ENCODE measurements at regions not wholly inside any gene's neighbourhood (a gene's known extent, or its start where the extent isn't known, plus 50 kb on each side); places are given as distances from the start of the nearest gene placed in this dataset.

DNA sequence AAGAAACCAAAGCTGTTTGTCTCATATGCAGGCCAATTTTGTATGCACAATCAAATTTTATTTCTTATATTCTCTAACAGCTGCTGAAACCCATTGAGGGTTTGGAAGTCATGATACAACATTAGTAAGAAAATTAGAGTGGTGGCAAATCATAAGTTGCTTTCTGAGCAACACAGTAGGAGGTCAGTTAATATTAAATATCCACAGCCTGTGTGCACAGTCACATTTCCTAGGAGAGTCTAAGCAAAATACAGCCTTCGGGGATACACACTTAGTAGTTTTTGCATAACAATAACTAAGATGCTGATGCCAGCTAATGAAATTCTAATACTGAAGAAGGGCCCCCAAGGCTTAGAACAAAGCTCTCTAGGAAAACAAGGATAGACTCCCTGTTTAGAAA, 209.6 kb upstream of the E2F7 start:
- Mint-ChIP-seq H3K36me3 (no peaks in the 10 kb centered on the region), H3K27ac (no peak overlapping the region), H3K9me3 (no peaks in the 10 kb centered on the region), H3K4me3 (no peak overlapping the region), H3K27me3 (no peaks in the 10 kb centered on the region), H3K4me1 (no peaks in the 10 kb centered on the region)
- ATAC-seq: no peak

DNA sequence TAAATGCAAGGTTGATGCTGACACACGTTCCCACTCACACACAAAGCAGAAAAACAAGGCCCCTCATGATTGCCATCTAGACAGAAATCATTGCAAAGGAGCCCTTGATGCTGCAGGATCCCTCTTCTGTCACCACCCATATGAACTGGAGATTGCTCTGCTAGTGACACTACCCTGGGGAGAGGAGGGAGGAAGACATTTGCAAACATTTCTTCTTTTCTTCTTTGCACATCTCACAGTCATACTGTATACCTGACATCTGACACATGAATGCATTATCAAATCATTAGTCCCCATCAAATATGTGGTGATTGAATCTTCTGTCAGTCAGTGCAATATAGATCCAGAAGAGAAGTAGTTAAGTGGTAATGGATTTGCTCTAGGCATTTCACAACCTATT, 208.5 kb upstream of the E2F7 start:
- no peaks in the 10 kb centered on the region for H3K27me3 Mint-ChIP-seq
- no peak for ATAC-seq
- H3K27ac Mint-ChIP-seq: no peak overlapping the region
- H3K4me1 Mint-ChIP-seq: no peaks in the 10 kb centered on the region
- H3K9me3 Mint-ChIP-seq: no peaks in the 10 kb centered on the region
- H3K4me3 Mint-ChIP-seq: no peak overlapping the region
- H3K36me3 Mint-ChIP-seq: no peaks in the 10 kb centered on the region

DNA sequence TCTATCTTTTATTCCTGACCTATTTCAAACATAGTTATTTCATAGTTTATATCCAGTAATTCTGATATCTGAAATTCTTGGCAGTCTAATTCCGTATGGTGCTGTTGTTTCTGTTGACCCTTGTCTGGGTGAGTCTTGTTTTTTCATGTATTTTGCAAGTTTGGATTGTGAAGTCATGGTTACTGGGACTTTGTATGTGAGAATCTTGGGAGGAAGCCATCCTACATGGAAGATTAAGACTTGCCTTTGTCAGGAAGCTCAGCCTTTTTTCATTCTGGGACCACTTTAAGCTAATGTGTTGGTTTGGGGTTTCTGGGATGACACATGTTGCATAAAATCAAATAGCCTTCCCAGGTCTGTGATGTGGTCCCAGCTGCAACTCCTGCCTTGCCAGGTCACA, 191.6 kb upstream of the E2F7 start:
- Mint-ChIP-seq H3K27me3 (no peaks in the 10 kb centered on the region), H3K9me3 (peaks cover 12% of the 10 kb centered on the region), H3K27ac (no peak overlapping the region), H3K36me3 (no peaks in the 10 kb centered on the region), H3K4me3 (no peak overlapping the region), H3K4me1 (no peaks in the 10 kb centered on the region)
- ATAC-seq: no peak

DNA sequence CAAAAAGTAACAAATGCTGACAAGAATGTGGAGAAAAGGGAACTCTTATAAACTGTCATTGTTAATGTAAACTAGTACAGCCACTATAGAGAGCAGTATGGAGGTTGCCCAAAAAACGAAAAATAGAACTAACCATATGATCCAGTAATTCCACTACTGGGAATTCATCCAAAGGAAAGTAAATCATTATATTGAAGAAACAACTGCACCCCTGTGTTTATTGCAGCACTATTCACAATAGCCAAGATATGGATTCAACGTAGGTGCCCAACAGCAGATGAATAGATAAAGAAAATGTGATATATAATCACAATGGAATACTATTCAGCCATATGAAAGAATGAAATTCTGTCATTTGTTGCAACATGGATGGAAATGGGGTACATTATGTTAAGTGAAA, 188.0 kb upstream of the E2F7 start:
- peaks cover 4% of the 10 kb centered on the region for H3K9me3 Mint-ChIP-seq
- H3K36me3 Mint-ChIP-seq: no peaks in the 10 kb centered on the region
- H3K4me3 Mint-ChIP-seq: no peak overlapping the region
- no peak for ATAC-seq
- no peaks in the 10 kb centered on the region for H3K4me1 Mint-ChIP-seq
- no peak overlapping the region for H3K27ac Mint-ChIP-seq
- no peaks in the 10 kb centered on the region for H3K27me3 Mint-ChIP-seq

DNA sequence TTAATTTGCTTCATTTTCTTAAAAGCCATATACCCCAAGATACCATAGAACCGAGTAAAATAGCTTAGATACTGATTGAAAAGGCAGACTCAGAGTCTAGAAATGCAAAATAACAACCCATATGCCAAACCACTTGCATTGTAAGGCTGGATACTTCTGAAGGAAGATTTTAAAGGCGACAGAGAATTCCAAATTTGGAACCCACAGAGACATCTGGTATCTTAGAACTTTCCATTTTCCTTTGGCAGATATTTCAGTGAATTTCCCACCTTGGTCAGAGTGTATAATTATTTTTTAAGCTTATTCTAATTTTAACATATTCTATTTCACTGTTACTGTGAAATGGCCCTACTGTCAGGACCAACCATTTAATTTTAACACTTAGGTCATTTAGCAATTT, 186.4 kb upstream of the E2F7 start:
- no peaks in the 10 kb centered on the region for H3K36me3 Mint-ChIP-seq
- H3K27me3 Mint-ChIP-seq: no peaks in the 10 kb centered on the region
- no peak overlapping the region for H3K4me3 Mint-ChIP-seq
- ATAC-seq: no peak
- peaks cover 4% of the 10 kb centered on the region for H3K9me3 Mint-ChIP-seq
- no peak overlapping the region for H3K27ac Mint-ChIP-seq
- no peaks in the 10 kb centered on the region for H3K4me1 Mint-ChIP-seq

DNA sequence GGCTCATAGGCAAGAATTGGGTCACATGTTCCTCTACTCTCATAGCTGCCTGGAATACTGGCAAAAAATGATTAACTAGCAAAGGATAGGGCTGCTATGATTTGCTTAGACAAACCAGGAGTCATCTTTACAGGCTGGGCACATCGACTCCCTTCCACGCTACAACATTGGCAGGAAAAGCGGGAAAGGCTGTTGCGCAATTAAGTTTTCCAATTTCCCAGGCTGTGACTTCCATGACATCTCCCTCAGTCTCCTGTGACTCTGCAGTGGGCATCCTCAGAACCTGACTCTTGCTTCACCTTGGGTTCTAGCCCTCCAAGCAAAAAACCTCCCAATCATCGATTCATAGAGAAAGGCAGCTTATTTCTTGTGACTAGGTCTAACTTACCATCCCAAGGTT, 184.5 kb upstream of the E2F7 start:
- Mint-ChIP-seq H3K27me3 (no peaks in the 10 kb centered on the region), H3K4me3 (no peak overlapping the region), H3K27ac (no peak overlapping the region), H3K4me1 (no peaks in the 10 kb centered on the region), H3K36me3 (no peaks in the 10 kb centered on the region), H3K9me3 (peaks cover 4% of the 10 kb centered on the region)
- ATAC-seq: no peak

DNA sequence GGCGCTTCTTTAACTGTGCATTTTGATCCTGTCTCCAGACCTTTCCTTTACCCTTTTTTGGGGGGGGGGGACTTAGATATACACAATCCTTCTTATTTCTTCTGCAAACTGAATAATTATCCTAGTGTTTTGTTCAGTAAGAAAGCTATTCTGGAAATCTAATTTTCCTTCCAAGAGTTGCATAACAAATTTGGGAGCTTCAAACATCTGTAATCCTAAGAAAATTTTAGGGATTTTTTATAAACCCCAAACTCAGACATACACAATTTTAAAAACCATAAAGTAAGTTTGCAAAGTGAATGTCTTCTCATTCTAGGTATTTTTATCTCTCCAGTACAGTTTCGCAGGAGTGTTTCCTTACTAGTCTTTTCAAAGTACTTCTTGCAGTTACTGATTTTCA, 182.7 kb upstream of the E2F7 start:
- no peak overlapping the region for H3K4me3 Mint-ChIP-seq
- H3K4me1 Mint-ChIP-seq: no peaks in the 10 kb centered on the region
- no peaks in the 10 kb centered on the region for H3K27me3 Mint-ChIP-seq
- H3K36me3 Mint-ChIP-seq: no peaks in the 10 kb centered on the region
- ATAC-seq: no peak
- no peaks in the 10 kb centered on the region for H3K9me3 Mint-ChIP-seq
- H3K27ac Mint-ChIP-seq: no peak overlapping the region

DNA sequence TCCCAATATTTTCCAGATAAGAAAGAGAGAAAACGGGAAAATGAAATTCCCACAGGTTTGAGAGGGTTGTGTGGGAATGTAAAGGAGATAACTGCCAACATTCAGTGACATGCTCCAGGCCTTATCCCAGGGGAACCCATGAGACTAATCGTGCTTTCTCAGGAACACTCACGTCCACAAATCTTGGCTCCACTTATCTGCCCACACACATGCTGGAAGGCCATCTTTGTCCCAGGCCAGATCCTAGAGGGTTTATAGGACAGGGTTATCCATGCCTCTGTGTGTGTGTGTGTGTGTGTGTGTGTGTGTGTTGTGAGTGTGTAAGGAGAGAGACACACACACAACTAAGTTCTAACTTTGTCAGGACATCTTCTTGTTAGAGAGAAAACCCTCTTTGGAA, 182.2 kb upstream of the E2F7 start:
- ATAC-seq: no peak
- Mint-ChIP-seq H3K27me3 (no peaks in the 10 kb centered on the region), H3K9me3 (no peaks in the 10 kb centered on the region), H3K4me3 (no peak overlapping the region), H3K4me1 (no peaks in the 10 kb centered on the region), H3K36me3 (no peaks in the 10 kb centered on the region), H3K27ac (no peak overlapping the region)

DNA sequence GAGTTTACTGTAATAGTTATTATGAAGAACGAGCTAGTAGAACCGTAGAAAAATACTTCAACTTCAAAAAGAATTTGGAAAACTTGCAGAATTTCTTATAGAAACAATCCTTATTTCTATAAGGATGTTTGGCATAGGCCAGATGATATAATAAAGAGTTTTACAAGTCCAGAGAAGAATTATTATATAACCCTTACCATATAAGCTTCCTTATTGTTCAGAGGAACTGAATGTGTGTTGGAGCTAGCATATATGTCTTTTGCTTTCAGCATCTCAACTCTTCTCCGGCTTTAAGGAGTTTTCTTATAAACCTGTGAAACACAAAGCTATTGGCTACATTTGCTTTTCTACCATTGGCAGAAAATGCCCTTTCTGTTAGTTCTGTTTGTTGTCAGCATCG, 178.0 kb upstream of the E2F7 start:
- ATAC-seq: no peak
- no peak overlapping the region for H3K4me3 Mint-ChIP-seq

DNA sequence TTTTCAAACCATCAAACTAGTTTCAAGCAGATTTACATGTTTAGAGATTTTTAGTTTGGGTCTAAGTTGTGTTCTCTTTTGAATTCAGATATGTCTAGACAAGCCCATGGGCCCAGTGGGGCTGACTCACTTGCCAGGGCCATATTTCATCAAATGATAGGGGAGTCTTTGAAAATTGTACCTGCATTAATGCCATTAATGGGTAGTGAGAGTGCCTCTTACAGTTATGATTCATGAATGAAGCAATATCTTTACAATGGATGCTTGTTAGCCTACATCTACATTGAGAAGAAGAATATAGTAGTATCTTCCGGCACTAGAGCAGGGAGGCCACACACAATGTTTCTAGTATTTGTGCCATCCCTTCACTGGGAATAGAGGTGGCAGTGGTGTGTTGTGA, 174.2 kb upstream of the E2F7 start:
- no peak for ATAC-seq
- Mint-ChIP-seq H3K27ac (no peak overlapping the region), H3K9me3 (peaks cover 3% of the 10 kb centered on the region), H3K4me3 (no peak overlapping the region), H3K4me1 (no peaks in the 10 kb centered on the region), H3K27me3 (no peaks in the 10 kb centered on the region), H3K36me3 (no peaks in the 10 kb centered on the region)

More for the DNA sequence above, 178.0 kb upstream of the E2F7 start:
- no peak overlapping the region for H3K27ac Mint-ChIP-seq
- no peaks in the 10 kb centered on the region for H3K4me1 Mint-ChIP-seq
- H3K27me3 Mint-ChIP-seq: no peaks in the 10 kb centered on the region
- peaks cover 3% of the 10 kb centered on the region for H3K9me3 Mint-ChIP-seq
- no peaks in the 10 kb centered on the region for H3K36me3 Mint-ChIP-seq

DNA sequence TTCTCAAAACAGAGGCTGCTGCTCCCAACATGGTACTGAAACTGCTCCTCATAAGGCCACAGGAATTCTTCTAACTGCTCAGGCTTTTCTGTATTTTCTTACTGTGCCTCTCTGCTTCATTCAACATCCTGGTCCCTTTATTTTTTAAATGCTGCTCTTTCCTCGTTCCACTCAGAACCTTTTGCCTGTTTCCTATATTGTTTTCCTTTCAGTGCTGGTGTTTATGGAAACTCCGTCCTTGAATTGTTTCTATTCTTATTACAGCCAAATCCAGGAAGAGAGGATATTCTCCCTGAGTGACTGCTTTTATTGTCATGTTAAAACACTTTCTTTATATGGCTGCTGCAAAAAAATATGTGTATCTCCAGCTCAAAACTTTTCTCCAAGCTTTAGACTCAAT, 173.0 kb upstream of the E2F7 start:
- no peak overlapping the region for H3K27ac Mint-ChIP-seq
- H3K36me3 Mint-ChIP-seq: no peaks in the 10 kb centered on the region
- H3K27me3 Mint-ChIP-seq: no peaks in the 10 kb centered on the region
- H3K4me3 Mint-ChIP-seq: no peak overlapping the region
- H3K4me1 Mint-ChIP-seq: no peaks in the 10 kb centered on the region
- no peak for ATAC-seq
- H3K9me3 Mint-ChIP-seq: peaks cover 3% of the 10 kb centered on the region

DNA sequence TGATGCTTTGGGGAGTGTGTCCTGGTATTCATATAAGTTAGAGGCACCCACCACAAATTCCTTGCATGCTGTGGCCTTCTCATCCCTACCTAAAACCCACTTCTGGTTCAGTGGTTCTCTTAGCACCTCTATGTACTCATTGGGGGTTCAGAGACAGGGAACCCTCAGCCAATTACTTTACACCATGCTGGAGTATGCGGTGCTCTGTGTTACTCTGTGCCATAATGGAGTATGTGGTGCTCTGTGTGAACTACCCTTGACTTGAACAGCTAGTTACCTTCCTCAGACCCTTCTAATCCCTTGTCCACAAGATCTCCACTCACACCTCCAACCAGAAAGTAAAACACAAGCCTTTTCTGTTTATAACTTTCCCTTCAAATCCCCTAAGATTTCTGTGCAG, 172.5 kb upstream of the E2F7 start:
- no peak overlapping the region for H3K4me3 Mint-ChIP-seq
- H3K27ac Mint-ChIP-seq: no peak overlapping the region
- peak; percentile 57 for ATAC-seq
- no peaks in the 10 kb centered on the region for H3K27me3 Mint-ChIP-seq
- H3K9me3 Mint-ChIP-seq: peaks cover 3% of the 10 kb centered on the region
- H3K4me1 Mint-ChIP-seq: no peaks in the 10 kb centered on the region
- H3K36me3 Mint-ChIP-seq: no peaks in the 10 kb centered on the region

DNA sequence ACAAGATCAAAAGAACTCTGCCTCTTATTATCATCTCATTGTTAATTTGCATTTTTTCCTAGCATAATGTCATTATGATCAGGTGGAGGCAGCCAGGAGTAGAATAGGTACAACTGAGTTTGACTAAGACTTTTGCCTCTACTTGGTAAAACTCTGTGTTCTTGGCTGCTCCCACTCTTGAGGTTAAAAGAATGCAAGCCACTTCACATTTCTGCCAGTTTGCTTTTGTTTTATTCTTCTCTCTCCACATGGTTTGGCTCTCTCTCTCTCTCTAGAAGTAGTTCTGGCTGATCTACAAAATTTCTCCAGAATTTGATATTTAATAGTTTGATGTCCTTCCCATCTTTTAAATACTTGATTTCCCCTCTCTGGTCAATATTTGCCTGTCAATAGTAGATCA, 170.7 kb upstream of the E2F7 start:
- H3K36me3 Mint-ChIP-seq: no peaks in the 10 kb centered on the region

DNA sequence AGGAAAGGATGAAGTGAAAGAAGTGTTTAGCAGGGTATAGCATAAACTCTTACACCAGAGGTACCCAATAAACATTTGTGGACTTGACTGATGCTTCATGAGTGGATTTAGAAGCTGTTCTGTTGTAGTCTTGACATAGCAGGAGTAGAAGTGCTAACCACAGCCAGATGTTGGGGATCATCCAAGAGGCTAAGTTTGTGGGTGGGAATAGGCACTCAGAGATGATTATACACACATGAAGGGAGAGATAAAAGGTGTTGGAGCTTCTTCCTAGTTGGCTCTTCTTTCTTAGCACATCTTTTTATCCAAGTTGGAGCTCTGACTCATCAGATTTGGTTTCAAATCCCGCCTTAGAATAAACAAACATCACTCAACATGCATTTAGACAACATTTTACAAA, 166.7 kb upstream of the E2F7 start:
- Mint-ChIP-seq H3K27me3 (no peaks in the 10 kb centered on the region), H3K36me3 (no peaks in the 10 kb centered on the region), H3K27ac (no peak overlapping the region), H3K9me3 (peaks cover 3% of the 10 kb centered on the region), H3K4me3 (no peak overlapping the region), H3K4me1 (no peaks in the 10 kb centered on the region)
- no peak for ATAC-seq

More for the DNA sequence above, 170.7 kb upstream of the E2F7 start:
- Mint-ChIP-seq H3K4me3 (no peak overlapping the region), H3K4me1 (no peaks in the 10 kb centered on the region), H3K9me3 (peaks cover 6% of the 10 kb centered on the region), H3K27ac (no peak overlapping the region), H3K27me3 (no peaks in the 10 kb centered on the region)
- no peak for ATAC-seq

DNA sequence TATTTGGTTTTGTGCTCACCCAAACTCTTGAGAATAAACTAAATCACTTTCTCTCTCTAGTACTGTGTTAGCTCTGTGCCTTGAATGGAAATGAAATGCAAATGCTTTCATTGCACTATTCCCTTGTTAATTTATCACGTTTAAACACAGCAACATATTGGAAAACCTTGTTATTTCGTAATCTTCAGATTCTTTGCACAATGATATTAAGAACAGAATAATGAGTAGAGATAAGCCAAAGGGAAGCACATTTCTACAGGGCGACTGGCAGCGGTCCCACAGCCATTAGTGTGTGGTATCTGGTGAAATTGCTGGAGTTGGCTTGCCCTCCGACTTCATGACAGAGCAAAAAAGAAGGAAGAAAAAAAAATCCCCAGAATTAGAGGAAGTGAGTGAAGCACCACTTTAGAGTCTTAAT, 166.1 kb upstream of the E2F7 start:
- Mint-ChIP-seq H3K36me3 (no peaks in the 10 kb centered on the region), H3K27ac (no peak overlapping the region), H3K4me3 (no peak overlapping the region), H3K4me1 (no peaks in the 10 kb centered on the region), H3K27me3 (no peaks in the 10 kb centered on the region), H3K9me3 (peaks cover 3% of the 10 kb centered on the region)
- ATAC-seq: no peak

DNA sequence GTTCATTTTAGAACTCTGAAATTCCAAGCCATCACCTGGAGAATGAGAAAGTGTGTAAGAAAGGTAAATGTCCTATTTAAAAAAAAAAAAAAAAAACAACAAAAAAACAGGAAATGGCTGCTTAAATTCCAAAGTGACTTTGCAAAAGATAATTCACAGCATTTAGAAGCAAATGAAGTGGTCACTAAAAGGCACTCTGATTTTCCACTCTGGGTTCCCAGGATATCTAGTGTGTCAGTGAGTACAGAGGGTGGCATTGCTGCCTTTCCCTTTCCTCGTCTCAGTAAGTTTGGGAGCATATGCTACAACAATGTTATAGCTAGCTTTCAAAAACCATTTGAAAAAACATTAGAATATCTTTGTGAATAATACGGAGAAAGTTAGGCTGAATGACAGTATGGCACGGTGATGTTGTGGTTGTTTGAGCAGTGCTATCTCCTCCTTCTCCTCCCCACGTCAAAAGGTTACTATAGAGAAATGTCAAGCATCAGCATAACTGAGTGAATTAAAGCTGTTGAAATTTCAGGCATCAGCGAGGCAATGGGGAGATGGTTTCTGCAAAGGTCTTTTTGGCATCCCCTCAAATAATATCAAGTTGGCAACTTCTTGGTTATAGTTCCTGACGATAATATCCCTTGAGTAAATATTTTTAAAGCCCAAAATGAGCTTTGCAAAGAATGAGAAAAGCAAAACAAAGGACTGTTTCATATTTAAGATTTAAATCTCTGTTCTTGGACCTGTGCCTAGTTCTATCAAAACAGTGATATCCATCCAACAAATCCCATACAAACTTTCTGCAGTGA, 164.5 kb upstream of the E2F7 start:
- Mint-ChIP-seq H3K9me3 (peaks cover 3% of the 10 kb centered on the region), H3K27me3 (no peaks in the 10 kb centered on the region), H3K4me1 (no peaks in the 10 kb centered on the region), H3K27ac (no peak overlapping the region), H3K36me3 (no peaks in the 10 kb centered on the region), H3K4me3 (no peak overlapping the region)
- no peak for ATAC-seq

DNA sequence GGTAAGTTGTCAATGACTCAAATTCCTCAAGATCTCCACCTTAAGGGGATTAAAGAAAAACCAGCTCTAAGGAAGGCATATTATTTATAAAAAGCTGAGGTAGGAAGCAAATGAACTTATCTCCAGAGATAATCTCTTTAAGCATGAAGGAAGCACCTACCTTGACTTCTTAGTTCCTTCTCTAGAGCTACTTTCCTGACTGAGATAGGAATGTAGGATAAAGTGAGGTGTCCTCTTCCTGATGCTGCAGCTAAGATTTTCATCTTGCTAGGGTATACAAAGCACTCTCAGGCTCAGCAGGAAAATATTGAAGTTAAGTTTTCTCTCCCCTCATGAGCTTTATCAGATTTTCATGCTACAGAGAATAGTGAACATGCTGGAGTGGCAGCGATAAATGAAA, 163.0 kb upstream of the E2F7 start:
- H3K27ac Mint-ChIP-seq: no peak overlapping the region
- no peaks in the 10 kb centered on the region for H3K27me3 Mint-ChIP-seq
- H3K36me3 Mint-ChIP-seq: no peaks in the 10 kb centered on the region
- H3K9me3 Mint-ChIP-seq: peaks cover 3% of the 10 kb centered on the region
- no peak for ATAC-seq
- no peaks in the 10 kb centered on the region for H3K4me1 Mint-ChIP-seq
- no peak overlapping the region for H3K4me3 Mint-ChIP-seq

Data from stimulated activated memory B cell treated with anti-CD40 and anti-IgM and Interleukin-4, amounts not matched to agents 10 μg/mL and 1 μg/mL and 100 μg/mL, for 72 hours (primary cell).